Naive thymus-derived CD8-positive, alpha-beta T cell (primary cell): ENCODE measurements at regions not wholly inside any gene's neighbourhood (a gene's known extent, or its start where the extent isn't known, plus 50 kb on each side); places are given as distances from the start of the nearest gene placed in this dataset.

Experiments used
- ATAC-seq, 2 donors: fragments of 150-1000 bp; cut with Tn5 transposase in 1 of 2; sonication (Bioruptor Pico), chemical (Tn5 transposase) in 1 of 2; 1 replicate in 1 of 2; 2 replicates in 1 of 2; pipeline ENCODE4 v1.10.0; 2021; ENCODE audit warnings: mild to moderate bottlenecking in 2 of 2, moderate library complexity in 2 of 2
- POLR2A ChIA-PET: fragments of 350-600 bp; sonication (Branson Sonifier 250); formaldehyde crosslinking; loops from one replicate; lab custom pipeline; 2021; ENCODE audit warnings: antibody characterized with exemption; lab: Charles Lee
- DNase-seq, 10 donors: peaks; one replicate each; pipeline versions ENCODE4 v3.0.0 to v3.0.0-alpha.2; 2020 to 2022
- H3K27ac Mint-ChIP-seq, 10 donors: one replicate each; pipeline ENCODE4 v1.8.0; 2020 to 2022; ENCODE audit warnings: mild to moderate bottlenecking in 10 of 10, mixed read lengths in 10 of 10, moderate library complexity in 4 of 10, inconsistent platforms in 1 of 10
- H3K27me3 Mint-ChIP-seq, 5 donors: one replicate each; pipeline ENCODE4 v1.8.0; 2021 to 2022; ENCODE audit warnings: mixed read lengths in 5 of 5
- H3K36me3 Mint-ChIP-seq, 3 donors: one replicate each; pipeline ENCODE4 v1.8.0; 2020 to 2022; ENCODE audit warnings: mixed read lengths in 3 of 3, mild to moderate bottlenecking in 2 of 3, inconsistent platforms in 1 of 3
- H3K4me1 Mint-ChIP-seq, 4 donors: one replicate each; pipeline ENCODE4 v1.8.0; 2021 to 2022; ENCODE audit warnings: mixed read lengths in 4 of 4
- H3K4me3 Mint-ChIP-seq, 10 donors: one replicate each; pipeline ENCODE4 v1.8.0; 2020 to 2022; ENCODE audit warnings: mild to moderate bottlenecking in 10 of 10, mixed read lengths in 10 of 10, moderate library complexity in 6 of 10, inconsistent platforms in 1 of 10
- H3K9me3 Mint-ChIP-seq, 9 donors: one replicate each; pipeline ENCODE4 v1.8.0; 2020 to 2022; ENCODE audit warnings: mixed read lengths in 9 of 9, mild to moderate bottlenecking in 3 of 9, inconsistent platforms in 1 of 9, moderate library complexity in 1 of 9

GRCh38 chr6:111979633-111980032 is 74.3 kb upstream of the CCN6 start:
- no peaks in the 10 kb centered on the region for H3K27me3 Mint-ChIP-seq
- H3K9me3 Mint-ChIP-seq, result no peaks in the 10 kb centered on the region
- peak overlapping the region in 7 of 10 donors; percentile 28 to 73 (median 51) for H3K4me3 Mint-ChIP-seq
- H3K4me1 Mint-ChIP-seq, result peaks cover 49 to 92% (median 79%) of the 10 kb centered on the region in 4 donors
- POLR2A ChIA-PET, result interaction anchor here (0.6 kb wide), 1 partner anchor 620 kb away, joined by 5 read pairs; no protein-coding TSS in a partner anchor
- ATAC-seq (peak; percentile 65 to 87), DNase-seq (peak in 1 of 10 donors; percentile 22)
- H3K36me3 Mint-ChIP-seq, result no peaks in the 10 kb centered on the region
- H3K27ac Mint-ChIP-seq, result peak overlapping the region in 9 of 10 donors; percentile 51 to 91 (median 70)

GRCh38 chr6:111980143-111980542 is 73.8 kb upstream of the CCN6 start:
- Mint-ChIP-seq H3K4me3 (peak overlapping the region in 2 of 10 donors; percentile 26 to 51), H3K36me3 (no peaks in the 10 kb centered on the region), H3K27me3 (no peaks in the 10 kb centered on the region), H3K4me1 (peaks cover 48 to 90% (median 79%) of the 10 kb centered on the region in 4 donors), H3K27ac (peak overlapping the region in 7 of 10 donors; percentile 14 to 91 (median 70)), H3K9me3 (no peaks in the 10 kb centered on the region)
- POLR2A ChIA-PET, result interaction anchor here (0.9 kb wide), 1 partner anchor 12 kb away, joined by 4 read pairs; no protein-coding TSS in a partner anchor
- no peak for DNase-seq
- no peak for ATAC-seq

- ATAC-seq (no peak), DNase-seq (no peak)
- H3K27ac Mint-ChIP-seq, result peak overlapping the region in 4 of 10 donors; percentile 17 to 65 (median 28)
- no peaks in the 10 kb centered on the region for H3K36me3 Mint-ChIP-seq
- no peak overlapping the region for H3K4me3 Mint-ChIP-seq
- no peaks in the 10 kb centered on the region for H3K9me3 Mint-ChIP-seq
- H3K4me1 Mint-ChIP-seq, result peaks cover 46 to 90% (median 80%) of the 10 kb centered on the region in 4 donors
- POLR2A ChIA-PET, result interaction anchor here (0.7 to 0.9 kb wide), 2 partner anchors 11 kb away, joined by 4 to 5 read pairs; no protein-coding TSS in a partner anchor
- H3K27me3 Mint-ChIP-seq, result no peaks in the 10 kb centered on the region
Measured at GRCh38 chr6:111980971-111981840, 72.7 kb upstream of the CCN6 start.

GRCh38 chr6:111982681-111983080 is 71.2 kb upstream of the CCN6 start:
- H3K27ac Mint-ChIP-seq, result peak overlapping the region in 8 of 10 donors; percentile 3 to 84 (median 52)
- POLR2A ChIA-PET, result interaction anchor here (0.6 to 3.3 kb wide), 8 partner anchors 8 to 119 kb away, joined by 3 to 21 read pairs (median 4); no protein-coding TSS in a partner anchor
- H3K4me3 Mint-ChIP-seq, result peak overlapping the region in 7 of 10 donors; percentile 15 to 63 (median 50)

GRCh38 chr6:111983193-111983592 is 70.7 kb upstream of the CCN6 start:
- Mint-ChIP-seq H3K4me1 (peaks cover 40 to 89% (median 82%) of the 10 kb centered on the region in 4 donors), H3K27ac (peak overlapping the region in 6 of 10 donors; percentile 4 to 96 (median 70)), H3K9me3 (peaks cover 0 to 2% (median 0%) of the 10 kb centered on the region in 9 donors), H3K27me3 (no peaks in the 10 kb centered on the region), H3K4me3 (peak overlapping the region in 5 of 10 donors; percentile 29 to 63 (median 54)), H3K36me3 (peaks cover 0 to under 1% (median 0%) of the 10 kb centered on the region in 3 donors)
- POLR2A ChIA-PET, result interaction anchor here (0.7 to 3.3 kb wide), 6 partner anchors 8 to 120 kb away, joined by 3 to 21 read pairs (median 4); no protein-coding TSS in a partner anchor
- no peak for ATAC-seq
- DNase-seq, result no peak

More at GRCh38 chr6:111982681-111983080, 71.2 kb upstream of the CCN6 start:
- Mint-ChIP-seq H3K9me3 (peaks cover 0 to 2% (median 0%) of the 10 kb centered on the region in 9 donors), H3K27me3 (no peaks in the 10 kb centered on the region), H3K36me3 (no peaks in the 10 kb centered on the region), H3K4me1 (peaks cover 40 to 88% (median 78%) of the 10 kb centered on the region in 4 donors)
- ATAC-seq (peak; percentile 34 to 59), DNase-seq (no peak)

DNA sequence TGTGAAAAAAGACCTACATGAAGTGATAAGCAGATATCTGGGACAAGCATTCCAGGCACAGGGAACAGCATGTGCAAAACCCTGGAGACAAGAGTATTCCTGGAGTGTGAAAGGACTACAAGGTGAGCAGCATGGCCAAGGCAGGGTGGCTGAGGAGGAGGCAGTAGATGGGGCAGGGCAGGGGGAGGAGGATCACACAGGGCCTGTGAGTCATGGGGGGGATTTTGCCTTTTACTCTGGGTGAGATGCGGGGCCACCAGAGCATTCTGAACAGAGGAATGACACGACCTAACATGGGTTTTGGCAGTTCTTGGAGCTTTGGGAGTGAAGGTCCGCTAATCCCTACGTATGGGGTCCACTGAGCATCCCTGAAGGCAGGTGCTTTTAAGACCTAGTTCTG is 69.8 kb upstream of the CCN6 start:
- peak overlapping the region in 7 of 10 donors; percentile 31 to 96 (median 81) for H3K27ac Mint-ChIP-seq
- H3K4me1 Mint-ChIP-seq, result peaks cover 40 to 89% (median 83%) of the 10 kb centered on the region in 4 donors
- H3K9me3 Mint-ChIP-seq, result peaks cover 0 to 2% (median 0%) of the 10 kb centered on the region in 9 donors
- ATAC-seq, result peak in 1 of 2 donors; percentile 23
- POLR2A ChIA-PET, result interaction anchor here (1.2 to 3.3 kb wide), 3 partner anchors 9 to 110 kb away, joined by 4 to 21 read pairs (median 4); partner anchors contain the start of gene FYN
- H3K4me3 Mint-ChIP-seq, result peak overlapping the region in 3 of 10 donors; percentile 34 to 69 (median 36)
- DNase-seq, result no peak
- H3K36me3 Mint-ChIP-seq, result peaks cover 0 to 1% (median 0%) of the 10 kb centered on the region in 3 donors
- no peaks in the 10 kb centered on the region for H3K27me3 Mint-ChIP-seq

DNA sequence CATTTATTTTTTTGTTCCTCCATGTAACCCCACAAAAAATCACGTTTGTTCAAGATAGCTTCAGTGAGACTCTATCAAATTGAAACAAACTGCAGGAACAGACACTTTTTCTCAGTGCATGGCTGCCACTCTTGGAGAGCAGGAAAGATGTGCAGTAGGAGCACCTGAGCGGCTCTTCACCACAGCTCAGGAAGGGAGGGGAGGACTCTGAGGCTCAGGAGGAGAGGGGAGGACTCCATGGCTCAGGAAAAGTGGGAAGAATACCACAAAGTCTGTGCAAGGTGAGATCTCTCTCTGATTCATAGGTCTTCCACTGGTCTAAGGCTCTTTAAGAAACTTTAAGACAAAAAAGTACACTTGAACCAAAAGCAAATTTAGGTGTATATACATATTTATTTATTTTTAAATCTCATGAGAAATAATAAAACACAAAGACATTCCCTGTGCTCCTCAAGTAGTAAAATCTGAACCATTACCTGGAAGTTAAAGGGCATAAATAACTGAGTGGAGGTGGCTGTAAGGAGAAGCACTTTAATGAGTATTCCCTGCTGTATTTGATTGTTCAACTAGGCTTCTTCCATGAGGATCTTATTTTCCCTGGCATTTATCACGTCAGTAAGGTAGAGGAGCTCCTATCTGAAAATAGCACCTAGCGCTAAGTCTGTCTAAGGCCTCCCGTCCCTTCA is 69.2 kb upstream of the CCN6 start:
- no peak for ATAC-seq
- no peaks in the 10 kb centered on the region for H3K27me3 Mint-ChIP-seq
- peaks cover 41 to 89% (median 83%) of the 10 kb centered on the region in 4 donors for H3K4me1 Mint-ChIP-seq
- DNase-seq, result no peak
- peak overlapping the region in 7 of 10 donors; percentile 3 to 69 (median 46) for H3K4me3 Mint-ChIP-seq
- H3K27ac Mint-ChIP-seq, result peak overlapping the region in 8 of 10 donors; percentile 31 to 96 (median 82)
- H3K36me3 Mint-ChIP-seq, result peaks cover 0 to 1% (median 0%) of the 10 kb centered on the region in 3 donors
- POLR2A ChIA-PET, result interaction anchor here (1.2 to 3.3 kb wide), 3 partner anchors 9 to 111 kb away, joined by 4 to 21 read pairs (median 4); partner anchors contain the start of gene FYN
- peaks cover 0 to 2% (median 0%) of the 10 kb centered on the region in 9 donors for H3K9me3 Mint-ChIP-seq

GRCh38 chr6:111985202-111985731 is 68.6 kb upstream of the CCN6 start:
- Mint-ChIP-seq H3K27me3 (no peaks in the 10 kb centered on the region), H3K36me3 (peaks cover 0 to 1% (median 0%) of the 10 kb centered on the region in 3 donors), H3K9me3 (peaks cover 0 to 2% (median 0%) of the 10 kb centered on the region in 9 donors), H3K4me3 (peak overlapping the region in 8 of 10 donors; percentile 3 to 63 (median 34)), H3K27ac (peak overlapping the region in 8 of 10 donors; percentile 41 to 96 (median 74)), H3K4me1 (peaks cover 44 to 89% (median 83%) of the 10 kb centered on the region in 4 donors)
- POLR2A ChIA-PET, result interaction anchor here (1.9 to 3.3 kb wide), 2 partner anchors 10 to 111 kb away, joined by 4 to 21 read pairs; partner anchors contain the start of gene FYN
- peak in 1 of 10 donors; percentile 28 for DNase-seq
- ATAC-seq, result peak; percentile 22 to 38

- Mint-ChIP-seq H3K4me1 (peaks cover 51 to 92% (median 91%) of the 10 kb centered on the region in 4 donors), H3K27me3 (no peaks in the 10 kb centered on the region), H3K4me3 (no peak overlapping the region), H3K36me3 (peaks cover 0 to 1% (median 0%) of the 10 kb centered on the region in 3 donors), H3K9me3 (peaks cover 0 to 2% (median 0%) of the 10 kb centered on the region in 9 donors), H3K27ac (peak overlapping the region in 5 of 10 donors; percentile 7 to 96 (median 42))
- POLR2A ChIA-PET, result interaction anchor here (0.8 to 4.9 kb wide), 3 partner anchors 12 to 143 kb away, joined by 4 to 55 read pairs (median 4); no protein-coding TSS in a partner anchor
- ATAC-seq, result no peak
- DNase-seq, result no peak
Measured at GRCh38 chr6:111986651-111987050, 67.3 kb upstream of the CCN6 start.

DNA sequence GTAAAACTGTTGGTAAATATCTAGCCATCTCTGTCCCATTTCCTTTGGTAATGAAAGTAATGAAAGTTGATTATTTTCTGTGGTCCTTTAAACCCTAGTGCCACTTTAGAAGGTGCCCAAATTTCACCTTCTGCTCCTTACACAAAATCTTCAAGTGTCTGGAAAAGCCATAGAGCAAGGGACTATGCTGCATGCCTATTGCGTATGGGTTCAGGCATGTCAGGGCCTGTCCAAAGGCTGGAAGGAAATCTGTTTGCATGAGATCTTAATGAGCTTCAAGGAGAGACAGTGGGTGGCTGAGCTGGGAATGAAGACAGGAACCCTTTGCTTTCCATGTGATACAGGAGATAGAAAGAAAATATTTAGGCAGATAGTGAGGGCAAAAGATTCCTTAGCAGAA is 66.6 kb upstream of the CCN6 start:
- ATAC-seq (no peak), DNase-seq (no peak)
- Mint-ChIP-seq H3K36me3 (peaks cover 0 to 1% (median 0%) of the 10 kb centered on the region in 3 donors), H3K27me3 (no peaks in the 10 kb centered on the region), H3K4me3 (peak overlapping the region in 5 of 10 donors; percentile 3 to 64 (median 45)), H3K27ac (peak overlapping the region in 8 of 10 donors; percentile 5 to 96 (median 75)), H3K4me1 (peaks cover 50 to 96% (median 94%) of the 10 kb centered on the region in 4 donors), H3K9me3 (peaks cover 0 to 2% (median 0%) of the 10 kb centered on the region in 9 donors)
- POLR2A ChIA-PET, result interaction anchor here (0.8 to 4.9 kb wide), 4 partner anchors 12 to 277 kb away, joined by 3 to 55 read pairs (median 4); no protein-coding TSS in a partner anchor

GRCh38 chr6:111988926-111989325 is 65.0 kb upstream of the CCN6 start:
- ATAC-seq (no peak), DNase-seq (no peak)
- POLR2A ChIA-PET, result interaction anchor here (0.6 to 4.9 kb wide), 4 partner anchors 14 to 221 kb away, joined by 3 to 55 read pairs (median 8); partner anchors contain the start of gene FYN
- peaks cover 0 to 2% (median 0%) of the 10 kb centered on the region in 9 donors for H3K9me3 Mint-ChIP-seq
- peaks cover 52 to 96% (median 94%) of the 10 kb centered on the region in 4 donors for H3K4me1 Mint-ChIP-seq
- H3K27me3 Mint-ChIP-seq, result no peaks in the 10 kb centered on the region
- peaks cover 0 to 1% (median 0%) of the 10 kb centered on the region in 3 donors for H3K36me3 Mint-ChIP-seq
- peak overlapping the region; percentile 89 to 96 (median 94) for H3K27ac Mint-ChIP-seq
- H3K4me3 Mint-ChIP-seq, result peak overlapping the region in 6 of 10 donors; percentile 16 to 70 (median 55)
